ENCODE measurements at regions not wholly inside any gene's neighbourhood (a gene's known extent, or its start where the extent isn't known, plus 50 kb on each side); places are given as distances from the start of the nearest gene placed in this dataset.

GRCh38 chr7:56219017-56219416 lies 102.8 kb upstream of the NUPR2 start:
- no peak for DNase-seq

GRCh38 chr7:56218510-56218909 lies 102.3 kb upstream of the NUPR2 start:
- peak; percentile 62 for DNase-seq

- DNase-seq, result no peak
These were observed 97.4 kb upstream of the NUPR2 start for GRCh38 chr7:56213574-56213973.

GRCh38 chr7:56206420-56206819 lies 90.2 kb upstream of the NUPR2 start:
- DNase-seq, result no peak

GRCh38 chr7:56199639-56200038 lies 83.4 kb upstream of the NUPR2 start:
- no peak for DNase-seq

- peak; percentile 82 for DNase-seq
These were observed 80.0 kb upstream of the NUPR2 start for GRCh38 chr7:56196195-56196594.

- DNase-seq, result no peak
These were observed 72.7 kb upstream of the NUPR2 start for GRCh38 chr7:56188823-56189346.

GRCh38 chr7:56188376-56188775 lies 72.2 kb upstream of the NUPR2 start:
- DNase-seq, result no peak

GRCh38 chr7:56181010-56181409 lies 64.8 kb upstream of the NUPR2 start:
- DNase-seq, result no peak

- DNase-seq, result peak; percentile 62
These were observed 59.6 kb upstream of the NUPR2 start for GRCh38 chr7:56175771-56176170.

GRCh38 chr7:56174875-56175760 lies 58.9 kb upstream of the NUPR2 start:
- DNase-seq, result no peak

- no peak for DNase-seq
These were observed 58.2 kb upstream of the NUPR2 start for GRCh38 chr7:56174346-56174874.
